ENCODE measurements at regions not wholly inside any gene's neighbourhood (a gene's known extent, or its start where the extent isn't known, plus 50 kb on each side); places are given as distances from the start of the nearest gene placed in this dataset.

DNA sequence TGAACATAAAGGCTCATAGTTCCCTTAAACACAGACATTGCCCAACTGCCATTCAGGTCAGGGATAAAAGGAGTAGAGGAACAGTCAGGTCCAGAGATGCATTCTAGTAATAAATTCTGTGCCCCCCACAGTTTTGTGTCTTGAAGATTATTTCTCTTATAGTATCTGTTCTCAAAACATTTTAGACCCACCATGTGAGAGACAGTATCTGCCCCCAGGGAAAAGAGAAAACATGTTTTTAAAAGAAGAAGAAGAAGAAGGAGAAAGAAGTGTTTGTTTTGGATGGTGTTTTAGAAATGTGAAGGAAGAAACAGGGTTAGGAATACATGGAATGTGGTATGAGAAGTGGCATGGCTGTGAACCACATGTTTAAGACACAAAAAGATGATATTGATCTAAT lies 629.6 kb upstream of the EPHA7 start:
- TF ChIP-seq, protein P1, sequence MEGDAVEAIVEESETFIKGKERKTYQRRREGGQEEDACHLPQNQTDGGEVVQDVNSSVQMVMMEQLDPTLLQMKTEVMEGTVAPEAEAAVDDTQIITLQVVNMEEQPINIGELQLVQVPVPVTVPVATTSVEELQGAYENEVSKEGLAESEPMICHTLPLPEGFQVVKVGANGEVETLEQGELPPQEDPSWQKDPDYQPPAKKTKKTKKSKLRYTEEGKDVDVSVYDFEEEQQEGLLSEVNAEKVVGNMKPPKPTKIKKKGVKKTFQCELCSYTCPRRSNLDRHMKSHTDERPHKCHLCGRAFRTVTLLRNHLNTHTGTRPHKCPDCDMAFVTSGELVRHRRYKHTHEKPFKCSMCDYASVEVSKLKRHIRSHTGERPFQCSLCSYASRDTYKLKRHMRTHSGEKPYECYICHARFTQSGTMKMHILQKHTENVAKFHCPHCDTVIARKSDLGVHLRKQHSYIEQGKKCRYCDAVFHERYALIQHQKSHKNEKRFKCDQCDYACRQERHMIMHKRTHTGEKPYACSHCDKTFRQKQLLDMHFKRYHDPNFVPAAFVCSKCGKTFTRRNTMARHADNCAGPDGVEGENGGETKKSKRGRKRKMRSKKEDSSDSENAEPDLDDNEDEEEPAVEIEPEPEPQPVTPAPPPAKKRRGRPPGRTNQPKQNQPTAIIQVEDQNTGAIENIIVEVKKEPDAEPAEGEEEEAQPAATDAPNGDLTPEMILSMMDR (IDR thresholded peaks at IDR 0.05; ENCODE audit: low read depth, low read length), result no peak
- no peak for TF ChIP-seq EZH2phosphoT487 (IDR thresholded peaks at IDR 0.05; ENCODE audit: low read depth)

Data from OCI-LY3 (cell line).